ENCODE measurements at regions not wholly inside any gene's neighbourhood (a gene's known extent, or its start where the extent isn't known, plus 50 kb on each side); places are given as distances from the start of the nearest gene placed in this dataset.

DNA sequence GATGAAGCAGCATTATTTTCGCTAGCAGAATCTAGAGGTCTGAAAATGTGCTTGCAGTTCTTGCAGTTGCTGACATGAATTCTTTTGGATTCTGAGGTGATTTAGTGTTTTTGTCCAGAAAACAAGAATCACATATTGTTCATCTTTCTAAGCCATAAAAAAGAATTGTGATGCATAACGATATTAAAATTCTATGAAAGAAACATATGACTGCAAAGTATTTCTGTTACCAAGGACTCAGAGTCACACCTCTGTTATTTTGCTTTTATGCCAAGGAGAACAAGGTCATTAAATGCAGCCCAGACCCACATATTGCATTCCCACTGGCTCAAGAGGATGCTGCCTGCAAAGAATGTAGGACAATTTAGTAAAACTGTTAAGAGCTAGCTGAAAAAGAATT, 299.8 kb upstream of the GPR149 start:
- TF ChIP-seq, protein P1, sequence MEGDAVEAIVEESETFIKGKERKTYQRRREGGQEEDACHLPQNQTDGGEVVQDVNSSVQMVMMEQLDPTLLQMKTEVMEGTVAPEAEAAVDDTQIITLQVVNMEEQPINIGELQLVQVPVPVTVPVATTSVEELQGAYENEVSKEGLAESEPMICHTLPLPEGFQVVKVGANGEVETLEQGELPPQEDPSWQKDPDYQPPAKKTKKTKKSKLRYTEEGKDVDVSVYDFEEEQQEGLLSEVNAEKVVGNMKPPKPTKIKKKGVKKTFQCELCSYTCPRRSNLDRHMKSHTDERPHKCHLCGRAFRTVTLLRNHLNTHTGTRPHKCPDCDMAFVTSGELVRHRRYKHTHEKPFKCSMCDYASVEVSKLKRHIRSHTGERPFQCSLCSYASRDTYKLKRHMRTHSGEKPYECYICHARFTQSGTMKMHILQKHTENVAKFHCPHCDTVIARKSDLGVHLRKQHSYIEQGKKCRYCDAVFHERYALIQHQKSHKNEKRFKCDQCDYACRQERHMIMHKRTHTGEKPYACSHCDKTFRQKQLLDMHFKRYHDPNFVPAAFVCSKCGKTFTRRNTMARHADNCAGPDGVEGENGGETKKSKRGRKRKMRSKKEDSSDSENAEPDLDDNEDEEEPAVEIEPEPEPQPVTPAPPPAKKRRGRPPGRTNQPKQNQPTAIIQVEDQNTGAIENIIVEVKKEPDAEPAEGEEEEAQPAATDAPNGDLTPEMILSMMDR (IDR thresholded peaks at IDR 0.05; ENCODE audit: insufficient read depth, low read depth, low read length): no peak
- Histone ChIP-seq H3K36me3 (ENCODE audit: control insufficient read depth, insufficient read depth, low read length) (no peaks in the 10 kb centered on the region), H3K4me3 (ENCODE audit: low read depth, low read length) (no peak overlapping the region), H3K27me3 (ENCODE audit: control insufficient read depth, insufficient read depth, low read length) (no peaks in the 10 kb centered on the region)
- DNase-seq (ENCODE audit: low read depth): no peak
- CTCF ChIA-PET: interaction anchor here (0.6 kb wide), 1 partner anchor 32 kb away, joined by 3 read pairs; no protein-coding TSS in a partner anchor
- POLR2A ChIA-PET: no interaction called here

DNA sequence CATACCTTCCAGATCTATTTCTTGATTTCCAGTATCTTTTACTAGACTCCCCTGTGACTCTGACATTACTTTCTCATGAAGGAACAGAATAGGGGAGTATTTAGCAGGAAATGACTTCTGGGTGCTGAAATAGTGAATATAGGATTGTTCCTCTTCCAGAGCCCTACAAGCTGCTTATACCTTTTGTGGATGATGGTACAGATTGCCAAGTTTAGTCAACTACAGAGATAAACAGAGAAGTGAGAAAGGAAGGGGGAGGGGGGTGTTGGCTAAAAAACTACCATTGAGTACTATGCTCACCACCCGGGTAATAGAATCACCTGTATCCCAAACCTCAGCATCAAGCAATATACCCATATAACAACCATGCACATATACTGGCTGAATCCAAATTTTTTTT, 298.3 kb upstream of the GPR149 start:
- ChIA-PET CTCF (no interaction called here), POLR2A (no interaction called here)
- no peak overlapping the region for H3K4me3 ChIP-seq (ENCODE audit: low read depth, low read length)
- TF ChIP-seq, protein P1 (IDR thresholded peaks at IDR 0.05; ENCODE audit: insufficient read depth, low read depth, low read length): no peak
- H3K27me3 ChIP-seq (ENCODE audit: control insufficient read depth, insufficient read depth, low read length): no peaks in the 10 kb centered on the region; the same call in 1 of the 2 replicates
- DNase-seq (ENCODE audit: low read depth): no peak
- H3K36me3 ChIP-seq (ENCODE audit: control insufficient read depth, insufficient read depth, low read length): no peaks in the 10 kb centered on the region

DNA sequence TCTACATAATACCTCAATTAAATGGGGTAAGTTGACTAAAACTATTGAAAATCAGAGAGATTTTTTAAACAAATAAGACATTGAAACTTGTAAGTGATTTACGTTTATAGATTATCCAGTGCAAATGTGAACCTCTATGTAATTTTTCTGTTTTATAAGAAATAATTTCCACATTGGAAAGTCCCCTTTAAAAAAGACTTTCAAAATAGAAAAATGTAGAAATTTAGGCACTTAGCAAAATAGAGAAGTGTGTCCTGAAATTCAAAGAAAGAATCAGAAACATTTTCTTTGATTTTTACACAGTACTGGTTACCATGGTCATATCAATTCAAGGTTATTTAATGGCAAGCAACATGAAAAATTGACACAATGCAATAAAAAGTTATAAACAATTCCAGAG, 290.9 kb upstream of the GPR149 start:
- H3K4me3 ChIP-seq (ENCODE audit: low read depth, low read length): no peak overlapping the region
- no peaks in the 10 kb centered on the region; the same call in 1 of the 2 replicates for H3K27me3 ChIP-seq (ENCODE audit: control insufficient read depth, insufficient read depth, low read length)
- no peak for DNase-seq (ENCODE audit: low read depth)
- ChIA-PET POLR2A (no interaction called here), CTCF (no interaction called here)
- no peaks in the 10 kb centered on the region for H3K36me3 ChIP-seq (ENCODE audit: control insufficient read depth, insufficient read depth, low read length)
- TF ChIP-seq, protein P1 (IDR thresholded peaks at IDR 0.05; ENCODE audit: insufficient read depth, low read depth, low read length): no peak

GRCh38 chr3:154718053-154718452, 288.1 kb upstream of the GPR149 start:
- no peaks in the 10 kb centered on the region for H3K27me3 ChIP-seq (ENCODE audit: control insufficient read depth, insufficient read depth, low read length)
- H3K36me3 ChIP-seq (ENCODE audit: control insufficient read depth, insufficient read depth, low read length): no peaks in the 10 kb centered on the region
- H3K4me3 ChIP-seq (ENCODE audit: low read depth, low read length): no peak overlapping the region
- TF ChIP-seq, protein P1 (IDR thresholded peaks at IDR 0.05; ENCODE audit: insufficient read depth, low read depth, low read length): no peak
- POLR2A ChIA-PET: no interaction called here
- CTCF ChIA-PET: no interaction called here
- no peak for DNase-seq (ENCODE audit: low read depth)

DNA sequence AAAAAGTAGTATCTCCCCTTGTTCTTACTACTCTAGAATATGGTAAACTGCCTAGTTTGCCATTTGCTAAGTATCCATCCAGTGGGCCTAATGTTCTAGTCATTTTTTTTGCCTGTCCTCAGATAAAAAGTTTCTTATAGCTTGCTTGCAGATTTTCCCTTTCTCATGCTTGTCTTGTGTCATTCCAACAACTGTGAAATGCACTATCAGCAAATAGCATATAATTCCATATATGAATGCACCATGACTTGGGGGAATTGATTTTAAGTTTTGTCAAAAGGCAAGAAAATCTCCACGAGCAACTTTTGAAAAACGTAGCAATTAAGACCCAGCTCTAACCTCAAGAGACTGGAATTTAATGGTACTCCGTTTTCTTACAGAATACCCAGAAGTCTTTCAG, 286.2 kb upstream of the GPR149 start:
- ChIA-PET POLR2A (no interaction called here), CTCF (no interaction called here)
- TF ChIP-seq, protein P1 (IDR thresholded peaks at IDR 0.05; ENCODE audit: insufficient read depth, low read depth, low read length): no peak
- Histone ChIP-seq H3K36me3 (ENCODE audit: control insufficient read depth, insufficient read depth, low read length) (no peaks in the 10 kb centered on the region), H3K4me3 (ENCODE audit: low read depth, low read length) (no peak overlapping the region), H3K27me3 (ENCODE audit: control insufficient read depth, insufficient read depth, low read length) (no peaks in the 10 kb centered on the region)
- DNase-seq (ENCODE audit: low read depth): no peak

Data from BJ (cell line).